Thymus (tissue), 11 donors: ENCODE measurements at regions not wholly inside any gene's neighbourhood (a gene's known extent, or its start where the extent isn't known, plus 50 kb on each side); places are given as distances from the start of the nearest gene placed in this dataset.

Source experiments
- DNase-seq, 9 donors: peaks; one replicate each; pipeline ENCODE4 v3.0.0-alpha.2; 2013; ENCODE audit warnings: low spot score in 9 of 9, low read depth in 6 of 9, missing footprints in 1 of 9
- H3K27ac ChIP-seq, 2 donors: one replicate each; pipeline ENCODE4 v1.5.1; 2013; ENCODE audit warnings: control low read depth in 1 of 2, low read depth in 1 of 2, low read length in 1 of 2, mild to moderate bottlenecking in 1 of 2, moderate library complexity in 1 of 2
- H3K27me3 ChIP-seq, 2 donors: one replicate each; pipeline ENCODE4 v1.5.1; 2013; ENCODE audit warnings: low read length in 1 of 2; ENCODE audit not compliant: control insufficient read depth in 2 of 2, insufficient read depth in 1 of 2
- H3K36me3 ChIP-seq, 2 donors: one replicate each; pipeline ENCODE4 v1.5.1; 2013; ENCODE audit warnings: low read length in 1 of 2, mild to moderate bottlenecking in 1 of 2, moderate library complexity in 1 of 2; ENCODE audit not compliant: control insufficient read depth in 2 of 2, insufficient read depth in 2 of 2
- H3K4me1 ChIP-seq, 2 donors: one replicate each; pipeline ENCODE4 v1.5.1; 2013; ENCODE audit warnings: low read length in 2 of 2; ENCODE audit not compliant: control insufficient read depth in 2 of 2, insufficient read depth in 2 of 2
- H3K4me3 ChIP-seq, 2 donors: one replicate each; pipeline ENCODE4 v1.5.1; 2013; ENCODE audit warnings: low read length in 2 of 2, control low read depth in 1 of 2, mild to moderate bottlenecking in 1 of 2
- H3K9me3 ChIP-seq, 2 donors: one replicate each; pipeline ENCODE4 v1.5.1; 2013; ENCODE audit warnings: low read length in 1 of 2, mild to moderate bottlenecking in 1 of 2; ENCODE audit not compliant: control insufficient read depth in 2 of 2, insufficient read depth in 1 of 2
- WGBS: extraction: QIAGEN DNeasy Blood & Tissue Kit; methylation state at CpG from one replicate; pipeline ENCODE4 v1.1.7; 2013; 5-methylcytosine and 5-hydroxymethylcytosine counted together
- donor health status: healthy.

GRCh38 chr18:29250259-29250658 lies 1073.3 kb upstream of the CDH2 start:
- H3K4me3 ChIP-seq = no peak overlapping the region

GRCh38 chr18:29248805-29249204 lies 1071.9 kb upstream of the CDH2 start:
- Histone ChIP-seq H3K27me3 (no peaks in the 10 kb centered on the region), H3K27ac (no peak overlapping the region), H3K9me3 (no peaks in the 10 kb centered on the region), H3K36me3 (no peaks in the 10 kb centered on the region), H3K4me3 (no peak overlapping the region), H3K4me1 (no peaks in the 10 kb centered on the region)
- WGBS = over 99% methylated on average over 2 of the region's 2 CpGs
- no peak for DNase-seq

More at GRCh38 chr18:29250259-29250658, 1073.3 kb upstream of the CDH2 start:
- H3K4me1 ChIP-seq = no peaks in the 10 kb centered on the region
- H3K27ac ChIP-seq = no peak overlapping the region
- H3K36me3 ChIP-seq = no peaks in the 10 kb centered on the region
- H3K9me3 ChIP-seq = no peaks in the 10 kb centered on the region
- no peak for DNase-seq
- 52% methylated on average over 4 of the region's 4 CpGs for WGBS
- no peaks in the 10 kb centered on the region for H3K27me3 ChIP-seq

DNA sequence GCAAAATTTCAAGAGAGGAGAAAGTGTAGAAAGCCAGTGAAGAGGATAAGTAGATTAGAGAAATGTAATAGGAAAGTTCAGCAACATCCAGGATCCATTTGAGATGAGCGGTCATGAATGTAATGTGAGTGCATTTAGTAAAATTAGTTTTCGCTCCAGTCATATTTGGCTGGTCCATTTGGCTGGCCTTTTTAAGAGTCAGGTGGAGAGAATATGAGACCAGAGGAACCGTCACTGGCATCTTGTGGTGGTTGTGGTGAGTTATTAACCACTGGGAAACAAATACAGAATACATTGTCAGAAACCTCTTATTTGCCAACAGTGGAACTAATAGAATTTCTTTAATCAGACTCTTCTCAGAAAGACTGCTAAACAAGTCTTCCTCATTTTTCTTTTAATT lies 1064.3 kb upstream of the CDH2 start:
- H3K36me3 ChIP-seq = no peaks in the 10 kb centered on the region
- no peak overlapping the region for H3K4me3 ChIP-seq
- WGBS = 90% methylated on average over 3 of the region's 3 CpGs
- H3K27ac ChIP-seq = no peak overlapping the region
- H3K4me1 ChIP-seq = no peaks in the 10 kb centered on the region
- H3K9me3 ChIP-seq = peaks cover 0 to 6% of the 10 kb centered on the region in 2 donors
- no peak for DNase-seq
- no peaks in the 10 kb centered on the region for H3K27me3 ChIP-seq

DNA sequence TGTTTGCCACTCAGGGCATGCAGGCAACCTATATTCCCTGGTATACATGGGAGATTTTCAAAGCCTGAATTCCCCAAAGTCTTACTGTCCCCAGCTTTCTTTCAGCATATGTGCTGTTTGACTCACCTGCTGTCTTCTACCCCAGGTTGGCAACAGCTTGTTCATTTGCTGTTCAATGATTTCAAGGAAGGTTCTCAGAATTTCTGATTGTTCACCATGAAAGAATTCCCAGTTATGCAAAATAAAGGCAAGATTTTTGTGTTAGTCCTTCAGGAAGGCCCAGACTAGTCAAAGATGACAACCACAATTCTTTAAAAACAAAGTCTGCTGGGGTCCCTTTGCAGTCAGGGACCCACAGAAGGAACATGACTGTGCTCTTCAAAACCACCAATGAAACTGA lies 1057.8 kb upstream of the CDH2 start:
- no peaks in the 10 kb centered on the region for H3K36me3 ChIP-seq
- no peaks in the 10 kb centered on the region for H3K27me3 ChIP-seq
- H3K27ac ChIP-seq = no peak overlapping the region
- peaks cover 0 to 6% of the 10 kb centered on the region in 2 donors for H3K9me3 ChIP-seq
- no peaks in the 10 kb centered on the region for H3K4me1 ChIP-seq
- DNase-seq = no peak
- H3K4me3 ChIP-seq = no peak overlapping the region

DNA sequence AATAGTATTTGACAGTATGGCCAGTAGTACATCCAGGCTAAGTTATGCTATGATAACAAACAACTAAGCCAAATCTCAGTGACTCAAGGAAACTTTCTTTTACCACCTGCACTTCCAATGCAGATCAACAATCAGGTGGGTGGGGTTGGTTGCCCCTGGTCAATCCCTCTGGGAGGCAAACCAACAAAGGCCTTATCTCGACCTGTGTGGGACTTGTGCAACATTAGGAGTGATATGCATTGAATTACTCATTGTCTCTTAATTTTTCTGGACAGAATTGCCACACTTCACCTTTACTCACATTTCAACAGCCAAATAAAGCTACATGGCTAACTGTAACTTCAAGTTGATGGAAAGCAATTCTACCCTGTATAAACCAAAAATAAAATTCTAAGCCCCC lies 1049.3 kb upstream of the CDH2 start:
- no peaks in the 10 kb centered on the region for H3K27me3 ChIP-seq
- no peak for DNase-seq
- H3K4me1 ChIP-seq = no peaks in the 10 kb centered on the region
- H3K9me3 ChIP-seq = no peaks in the 10 kb centered on the region
- no peaks in the 10 kb centered on the region for H3K36me3 ChIP-seq
- H3K27ac ChIP-seq = no peak overlapping the region
- 74% methylated on average over 1 of the region's 1 CpG for WGBS
- no peak overlapping the region for H3K4me3 ChIP-seq

DNA sequence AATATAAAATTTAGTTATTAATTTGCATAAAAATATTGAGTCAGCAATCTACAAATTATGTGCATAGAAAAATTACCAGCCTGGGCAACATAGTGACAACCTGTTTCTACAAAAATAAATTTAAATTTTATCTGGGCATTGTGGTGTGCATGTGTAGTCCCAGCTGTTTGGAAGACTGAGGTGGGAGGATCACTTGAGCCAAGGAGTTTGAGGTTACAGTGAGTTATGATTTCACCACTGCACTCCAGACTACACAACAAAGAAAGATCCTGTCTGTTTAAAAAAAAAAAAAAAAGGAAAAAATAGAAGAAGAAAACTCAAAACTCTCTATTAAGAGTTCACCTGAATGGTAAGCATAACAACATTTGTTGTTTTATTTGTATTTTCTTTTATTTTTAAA lies 1048.4 kb upstream of the CDH2 start:
- no peak overlapping the region for H3K27ac ChIP-seq
- DNase-seq = no peak
- H3K4me1 ChIP-seq = no peaks in the 10 kb centered on the region
- no peaks in the 10 kb centered on the region for H3K9me3 ChIP-seq
- H3K4me3 ChIP-seq = no peak overlapping the region
- H3K27me3 ChIP-seq = no peaks in the 10 kb centered on the region
- H3K36me3 ChIP-seq = no peaks in the 10 kb centered on the region

DNA sequence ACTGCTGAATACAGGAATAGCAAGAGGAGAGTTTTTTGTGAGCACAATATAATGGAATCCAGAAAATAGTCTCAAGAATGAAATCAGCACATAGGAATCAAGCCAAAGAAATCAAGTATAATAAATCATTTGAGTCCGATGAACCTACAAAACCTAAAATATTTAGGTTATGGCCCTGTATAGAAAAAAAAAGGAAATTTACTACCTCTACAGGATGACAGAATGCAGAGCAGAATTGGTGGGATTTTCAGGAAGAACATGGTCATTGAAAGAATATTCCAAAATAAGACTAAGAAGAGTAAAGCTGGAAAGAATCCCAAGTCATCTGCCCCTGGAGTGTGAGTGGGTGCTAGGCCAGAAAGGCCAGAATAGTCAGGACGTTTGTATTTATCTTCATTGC lies 1041.2 kb upstream of the CDH2 start:
- H3K27me3 ChIP-seq = no peaks in the 10 kb centered on the region
- no peak for DNase-seq
- 91% methylated on average over 2 of the region's 2 CpGs for WGBS
- no peak overlapping the region for H3K4me3 ChIP-seq
- H3K4me1 ChIP-seq = no peaks in the 10 kb centered on the region
- no peaks in the 10 kb centered on the region for H3K36me3 ChIP-seq
- H3K27ac ChIP-seq = no peak overlapping the region
- no peaks in the 10 kb centered on the region for H3K9me3 ChIP-seq

- Histone ChIP-seq H3K9me3 (no peaks in the 10 kb centered on the region), H3K27ac (no peak overlapping the region), H3K4me1 (no peaks in the 10 kb centered on the region), H3K27me3 (no peaks in the 10 kb centered on the region), H3K36me3 (no peaks in the 10 kb centered on the region), H3K4me3 (no peak overlapping the region)
- 74% methylated on average over 2 of the region's 2 CpGs for WGBS
- no peak for DNase-seq
These were observed 1040.4 kb upstream of the CDH2 start for GRCh38 chr18:29217124-29217915.

DNA sequence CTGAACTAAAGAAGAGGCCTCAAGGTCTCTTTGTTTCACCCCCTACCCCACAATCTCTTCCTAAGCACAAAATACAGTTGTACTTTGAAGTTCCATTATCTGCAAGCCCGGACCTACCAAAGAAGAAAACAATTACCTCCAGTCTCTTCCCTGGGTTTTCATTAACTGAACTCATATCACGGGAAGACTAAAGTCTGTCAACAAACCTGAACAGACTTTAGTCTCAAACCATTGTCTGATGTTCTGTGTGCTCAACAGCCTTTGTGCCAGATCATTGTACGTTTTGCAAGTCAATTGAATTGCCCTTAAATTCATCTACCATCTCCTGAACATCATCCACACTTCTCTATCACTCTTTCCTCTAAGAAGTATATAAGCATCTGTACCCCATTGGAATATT lies 1021.9 kb upstream of the CDH2 start:
- no peaks in the 10 kb centered on the region for H3K9me3 ChIP-seq
- 87% methylated on average over 3 of the region's 3 CpGs for WGBS
- H3K27ac ChIP-seq = no peak overlapping the region

More for the DNA sequence above, 1021.9 kb upstream of the CDH2 start:
- H3K27me3 ChIP-seq = no peaks in the 10 kb centered on the region
- no peak overlapping the region for H3K4me3 ChIP-seq
- no peaks in the 10 kb centered on the region for H3K36me3 ChIP-seq
- no peak for DNase-seq
- no peaks in the 10 kb centered on the region for H3K4me1 ChIP-seq
